ENCODE measurements at regions not wholly inside any gene's neighbourhood (a gene's known extent, or its start where the extent isn't known, plus 50 kb on each side); places are given as distances from the start of the nearest gene placed in this dataset.
A peak's percentile ranks its signal among the peaks of the same experiment; 100 is the strongest.
"Not testable (repeated sequence)": the region's sequence is repeated elsewhere in the genome, so short reads cannot be mapped to it uniquely, and the experiment has no call there.

GRCh38 chr1:89436856-89437255 lies 73.0 kb downstream of the GBP6 start:
- POLR2A ChIA-PET = interaction anchor here (0.5 kb wide), 1 partner anchor 25 kb away, joined by 3 read pairs; no protein-coding TSS in a partner anchor
- TF ChIP-seq FOXK2 (IDR thresholded peaks at IDR 0.05) = no peak
- DNase-seq (ENCODE audit: extremely low spot score) = no peak
- CTCF ChIA-PET = no interaction called here

- POLR2A ChIA-PET, CTCF ChIA-PET: not testable (repeated sequence)
Measured at GRCh38 chr1:89438301-89438700, 74.4 kb downstream of the GBP6 start.

GRCh38 chr1:89440911-89441310 lies 77.1 kb downstream of the GBP6 start:
- CTCF ChIA-PET = no interaction called here
- POLR2A ChIA-PET = no interaction called here

More at GRCh38 chr1:89438301-89438700, 74.4 kb downstream of the GBP6 start:
- not testable (repeated sequence) for DNase-seq (ENCODE audit: extremely low spot score)

GRCh38 chr1:89444791-89445190 lies 79.8 kb upstream of the LRRC8B start:
- CTCF ChIA-PET = interaction anchor here (0.6 kb wide), 1 partner anchor 66 kb away, joined by 6 read pairs; no protein-coding TSS in a partner anchor
- POLR2A ChIA-PET = no interaction called here
- TF ChIP-seq L3MBTL2 (conservative IDR thresholded peaks at IDR 0.05) (no peak), CTBP1 (IDR thresholded peaks at IDR 0.05; ENCODE audit: borderline replicate concordance) (no peak), HDGF (IDR thresholded peaks at IDR 0.05; ENCODE audit: borderline replicate concordance) (no peak), SP1 (IDR thresholded peaks at IDR 0.05) (no peak)
- no peak for DNase-seq (ENCODE audit: extremely low spot score)

More at GRCh38 chr1:89440911-89441310, 77.1 kb downstream of the GBP6 start:
- TF ChIP-seq BHLHE40 (IDR thresholded peaks at IDR 0.05; ENCODE audit: borderline replicate concordance) (no peak), SUZ12 (IDR thresholded peaks at IDR 0.05) (no peak), L3MBTL2 (conservative IDR thresholded peaks at IDR 0.05) (no peak), ZNF384 (IDR thresholded peaks at IDR 0.05) (no peak), ARNT (IDR thresholded peaks at IDR 0.05) (no peak), NFRKB (IDR thresholded peaks at IDR 0.05) (no peak), HDGF (IDR thresholded peaks at IDR 0.05; ENCODE audit: borderline replicate concordance) (no peak), SP1 (IDR thresholded peaks at IDR 0.05) (no peak), PKNOX1 (IDR thresholded peaks at IDR 0.05) (no peak), FOXA1 (IDR thresholded peaks at IDR 0.05) (no peak), FOXK2 (IDR thresholded peaks at IDR 0.05) (no peak), CTBP1 (IDR thresholded peaks at IDR 0.05; ENCODE audit: borderline replicate concordance) (no peak), TARDBP (IDR thresholded peaks at IDR 0.05) (no peak), ELF4 (IDR thresholded peaks at IDR 0.05) (no peak), LEF1 (IDR thresholded peaks at IDR 0.05; ENCODE audit: borderline replicate concordance) (no peak), FOXM1 (IDR thresholded peaks at IDR 0.05; ENCODE audit: borderline replicate concordance) (no peak)
- no peak for DNase-seq (ENCODE audit: extremely low spot score)

- POLR2A ChIA-PET = no interaction called here
- no peak for DNase-seq (ENCODE audit: extremely low spot score)
- TF ChIP-seq BHLHE40 (IDR thresholded peaks at IDR 0.05; ENCODE audit: borderline replicate concordance) = no peak
- TF ChIP-seq HDGF (IDR thresholded peaks at IDR 0.05; ENCODE audit: borderline replicate concordance) = no peak
- no peak for TF ChIP-seq FOXK2 (IDR thresholded peaks at IDR 0.05)
- TF ChIP-seq L3MBTL2 (conservative IDR thresholded peaks at IDR 0.05) = no peak
- CTCF ChIA-PET = interaction anchor here (0.7 kb wide), 1 partner anchor 379 kb away, joined by 3 read pairs; no protein-coding TSS in a partner anchor
Measured at GRCh38 chr1:89451011-89451410, 73.6 kb upstream of the LRRC8B start.

- POLR2A ChIA-PET = no interaction called here
- no peak for TF ChIP-seq SUZ12 (IDR thresholded peaks at IDR 0.05)
- no peak for TF ChIP-seq PKNOX1 (IDR thresholded peaks at IDR 0.05)
- TF ChIP-seq L3MBTL2 (conservative IDR thresholded peaks at IDR 0.05) = no peak
- no peak for TF ChIP-seq SP1 (IDR thresholded peaks at IDR 0.05)
- no peak for TF ChIP-seq HDGF (IDR thresholded peaks at IDR 0.05; ENCODE audit: borderline replicate concordance)
- TF ChIP-seq NFRKB (IDR thresholded peaks at IDR 0.05) = no peak
- no peak for TF ChIP-seq FOXK2 (IDR thresholded peaks at IDR 0.05)
- no peak for TF ChIP-seq ELF4 (IDR thresholded peaks at IDR 0.05)
- no peak for TF ChIP-seq ARNT (IDR thresholded peaks at IDR 0.05)
- TF ChIP-seq BHLHE40 (IDR thresholded peaks at IDR 0.05; ENCODE audit: borderline replicate concordance) = no peak
- CTCF ChIA-PET = interaction anchor here (0.6 kb wide), 1 partner anchor 10 kb away, joined by 5 read pairs; no protein-coding TSS in a partner anchor
Measured at GRCh38 chr1:89453123-89453972, 71.3 kb upstream of the LRRC8B start.

GRCh38 chr1:89454845-89455521 lies 69.6 kb upstream of the LRRC8B start:
- 0 out of 2 replicates have a peak, but pooled peaks have one; percentile 34 for TF ChIP-seq FOXK2 (IDR thresholded peaks at IDR 0.05)
- no peak for TF ChIP-seq PKNOX1 (IDR thresholded peaks at IDR 0.05)
- peak; percentile 72 for DNase-seq (ENCODE audit: extremely low spot score)
- ChIA-PET CTCF (no interaction called here), POLR2A (no interaction called here)

More at GRCh38 chr1:89453123-89453972, 71.3 kb upstream of the LRRC8B start:
- DNase-seq (ENCODE audit: extremely low spot score) = no peak
